Keratinocyte (primary cell): ENCODE measurements at regions not wholly inside any gene's neighbourhood (a gene's known extent, or its start where the extent isn't known, plus 50 kb on each side); places are given as distances from the start of the nearest gene placed in this dataset.

ENCODE experiments used
- DNase-seq: peaks from one replicate; pipeline ENCODE4 v3.0.0-alpha.2; 2011; ENCODE audit warnings: low read depth, missing footprints, low spot score
- FAIRE-seq: peaks from 2 replicates; lab custom pipeline; 2011; peaks lifted over from hg19 to GRCh38; lab: Jason Lieb, UNC
- H2AFZ ChIP-seq: 2 replicates; pipeline ENCODE4 v1.6.0; 2012; ENCODE audit warnings: low read length, control low read depth, inconsistent platforms; ENCODE audit not compliant: control insufficient read depth
- H3K27ac ChIP-seq: 2 replicates; pipeline ENCODE4 v1.5.1; 2011; ENCODE audit warnings: low read length; ENCODE audit not compliant: control insufficient read depth, insufficient read depth
- H3K27me3 ChIP-seq: 3 replicates; pipeline ENCODE4 v1.6.0; 2011; ENCODE audit warnings: low read length; ENCODE audit not compliant: control insufficient read depth, insufficient read depth; ENCODE audit errors: extremely low read depth
- H3K36me3 ChIP-seq, 2 experiments: 2 replicates in 1 of 2; 3 replicates in 1 of 2; pipeline ENCODE4 v1.5.1; 2011; ENCODE audit warnings: low read length in 2 of 2, mild to moderate bottlenecking in 1 of 2; ENCODE audit not compliant: control insufficient read depth in 2 of 2, insufficient read depth in 2 of 2; ENCODE audit errors: extremely low read depth in 1 of 2
- H3K4me1 ChIP-seq: 3 replicates; pipeline ENCODE4 v1.5.1; 2011; ENCODE audit warnings: low read length; ENCODE audit not compliant: control insufficient read depth, insufficient read depth; ENCODE audit errors: extremely low read depth
- H3K4me2 ChIP-seq: 3 replicates; pipeline ENCODE4 v1.6.0; 2011; ENCODE audit warnings: low read depth, low read length; ENCODE audit not compliant: control insufficient read depth, insufficient read depth; ENCODE audit errors: extremely low read depth
- H3K4me3 ChIP-seq, 3 experiments: fragments of 200-600 bp in 1 of 3; sonication (generic) in 1 of 3; 2 replicates in 2 of 3; 3 replicates in 1 of 3; pipeline ENCODE4 v1.5.1; 2011 to 2016; ENCODE audit warnings: low read length in 3 of 3, mild to moderate bottlenecking in 3 of 3, control low read depth in 2 of 3, inconsistent platforms in 1 of 3, low read depth in 1 of 3, mixed read lengths in 1 of 3, mixed run types in 1 of 3, moderate library complexity in 1 of 3; ENCODE audit not compliant: control insufficient read depth in 2 of 3, insufficient read depth in 2 of 3; ENCODE audit errors: extremely low read depth in 1 of 3
- H3K79me2 ChIP-seq: 2 replicates; pipeline ENCODE4 v1.6.0; 2012; ENCODE audit warnings: low read length; ENCODE audit not compliant: control insufficient read depth, insufficient read depth
- H3K9ac ChIP-seq: 3 replicates; pipeline ENCODE4 v1.6.0; 2011; ENCODE audit warnings: low read length; ENCODE audit not compliant: control insufficient read depth, insufficient read depth; ENCODE audit errors: extremely low read depth
- H3K9me1 ChIP-seq: 3 replicates; pipeline ENCODE4 v1.6.0; 2011; ENCODE audit warnings: low read length; ENCODE audit not compliant: control insufficient read depth, insufficient read depth; ENCODE audit errors: extremely low read depth
- H3K9me3 ChIP-seq: 2 replicates; pipeline ENCODE4 v1.5.1; 2012; ENCODE audit warnings: low read depth, low read length; ENCODE audit not compliant: control insufficient read depth
- H4K20me1 ChIP-seq: 3 replicates; pipeline ENCODE4 v1.6.0; 2011; ENCODE audit warnings: low read length; ENCODE audit not compliant: control insufficient read depth, insufficient read depth; ENCODE audit errors: extremely low read depth
- EZH2 ChIP-seq: IDR thresholded peaks from one replicate; pipeline ENCODE4 v1.6.1; 2012; ENCODE audit warnings: inconsistent platforms, mild to moderate bottlenecking, low read length, moderate library complexity
- dilution Hi-C: fragments of 300-500 bp; cut with MboI; formaldehyde crosslinking; loops from one replicate; pipeline ENCODE4 v1.7.0; 2020; ENCODE audit warnings: low sequenced_read_pairs; ENCODE audit not compliant: extremely low pct_ligation_motif_present
- TF ChIP-seq, protein P1 (sequence below), 3 experiments: IDR thresholded peaks in 1 of 3; conservative IDR thresholded peaks in 1 of 3; optimal IDR thresholded peaks in 1 of 3; 2 replicates in 2 of 3; 3 replicates in 1 of 3; pipeline versions ENCODE3 to v1.5.1; 2011; ENCODE audit warnings: low read length in 3 of 3, mild to moderate bottlenecking in 3 of 3, moderate library complexity in 2 of 3, control low read depth in 1 of 3, inconsistent platforms in 1 of 3; ENCODE audit not compliant: insufficient read depth in 2 of 3; ENCODE audit errors: extremely low read depth in 1 of 3

DNA sequence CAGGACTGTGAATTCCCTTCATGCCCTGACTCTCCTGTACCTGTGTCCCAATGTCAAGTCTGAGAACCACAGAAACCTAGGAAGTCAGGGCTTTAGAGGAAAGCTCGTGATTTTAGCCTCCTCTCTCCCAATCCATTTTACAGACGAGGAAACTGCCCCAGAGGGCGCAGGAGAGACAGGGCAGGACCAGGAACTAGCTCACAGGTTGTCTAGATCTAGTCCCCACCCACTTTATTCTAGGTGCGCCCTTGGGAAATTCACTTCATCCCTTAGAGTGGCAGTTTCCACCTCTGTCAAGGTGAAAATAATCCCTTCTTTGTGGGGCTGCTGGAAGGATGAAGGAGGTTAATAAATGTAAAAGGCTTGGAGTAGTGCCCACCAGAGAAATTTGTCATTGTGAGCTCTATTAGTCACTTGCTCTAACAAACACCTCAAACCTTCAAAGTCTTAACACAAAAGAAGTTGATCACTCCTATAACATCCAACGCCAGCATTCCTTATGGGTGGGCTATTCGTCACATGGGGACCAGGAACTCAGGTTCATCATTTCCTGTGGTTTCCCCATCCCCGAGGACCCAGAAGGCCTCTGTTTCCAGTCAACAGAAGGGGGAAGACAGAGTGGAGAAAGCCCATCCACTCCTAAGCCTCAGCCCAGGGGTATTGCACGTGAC lies 282.3 kb downstream of the XXYLT1 start:
- no peak for DNase-seq
- H4K20me1 ChIP-seq: no peaks in the 10 kb centered on the region
- no peak overlapping the region for H2AFZ ChIP-seq
- H3K27ac ChIP-seq: no peak overlapping the region
- H3K4me2 ChIP-seq: no peak overlapping the region
- no peaks in the 10 kb centered on the region for H3K27me3 ChIP-seq
- dilution Hi-C loops: no loop called here
- H3K4me1 ChIP-seq: peaks cover 17% of the 10 kb centered on the region
- no peaks in the 10 kb centered on the region for H3K36me3 ChIP-seq
- TF ChIP-seq EZH2: no peak
- TF ChIP-seq, protein P1, sequence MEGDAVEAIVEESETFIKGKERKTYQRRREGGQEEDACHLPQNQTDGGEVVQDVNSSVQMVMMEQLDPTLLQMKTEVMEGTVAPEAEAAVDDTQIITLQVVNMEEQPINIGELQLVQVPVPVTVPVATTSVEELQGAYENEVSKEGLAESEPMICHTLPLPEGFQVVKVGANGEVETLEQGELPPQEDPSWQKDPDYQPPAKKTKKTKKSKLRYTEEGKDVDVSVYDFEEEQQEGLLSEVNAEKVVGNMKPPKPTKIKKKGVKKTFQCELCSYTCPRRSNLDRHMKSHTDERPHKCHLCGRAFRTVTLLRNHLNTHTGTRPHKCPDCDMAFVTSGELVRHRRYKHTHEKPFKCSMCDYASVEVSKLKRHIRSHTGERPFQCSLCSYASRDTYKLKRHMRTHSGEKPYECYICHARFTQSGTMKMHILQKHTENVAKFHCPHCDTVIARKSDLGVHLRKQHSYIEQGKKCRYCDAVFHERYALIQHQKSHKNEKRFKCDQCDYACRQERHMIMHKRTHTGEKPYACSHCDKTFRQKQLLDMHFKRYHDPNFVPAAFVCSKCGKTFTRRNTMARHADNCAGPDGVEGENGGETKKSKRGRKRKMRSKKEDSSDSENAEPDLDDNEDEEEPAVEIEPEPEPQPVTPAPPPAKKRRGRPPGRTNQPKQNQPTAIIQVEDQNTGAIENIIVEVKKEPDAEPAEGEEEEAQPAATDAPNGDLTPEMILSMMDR (optimal IDR thresholded peaks at IDR 0.05 in 1 of 3, IDR thresholded peaks at IDR 0.05 in 1 of 3, conservative IDR thresholded peaks at IDR 0.05 in 1 of 3; ENCODE audit: extremely low read depth in 1 of 3, insufficient read depth in 2 of 3, low read length in 3 of 3): no peak
- no peaks in the 10 kb centered on the region for H3K9me3 ChIP-seq
- H3K9ac ChIP-seq: no peak overlapping the region
- no peak for FAIRE-seq
- H3K9me1 ChIP-seq: no peaks in the 10 kb centered on the region
- H3K79me2 ChIP-seq: no peaks in the 10 kb centered on the region
- no peak overlapping the region for H3K4me3 ChIP-seq

DNA sequence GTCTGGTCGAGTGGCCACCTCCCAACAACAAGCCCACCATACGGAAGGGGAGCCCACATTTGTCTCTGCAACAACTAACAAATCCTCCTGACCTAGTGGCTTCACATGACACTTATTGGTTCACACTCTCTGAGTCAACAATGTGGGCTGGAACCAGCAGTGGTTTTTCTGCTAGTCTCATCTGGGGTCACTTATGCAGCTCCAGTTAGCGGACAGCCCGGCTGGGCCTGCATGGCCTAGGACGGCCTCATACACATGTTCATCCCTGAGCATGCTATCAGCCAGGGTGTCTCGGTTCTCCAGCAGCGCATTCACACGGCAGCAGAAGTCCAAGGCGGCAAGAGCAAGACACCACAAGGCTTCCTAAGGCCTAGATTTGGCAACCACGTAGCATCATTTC lies 281.7 kb downstream of the XXYLT1 start:
- H3K4me2 ChIP-seq: no peak overlapping the region
- no peaks in the 10 kb centered on the region for H4K20me1 ChIP-seq
- dilution Hi-C loops: no loop called here

More for the DNA sequence above, 281.7 kb downstream of the XXYLT1 start:
- Histone ChIP-seq H3K27ac (no peak overlapping the region), H3K9me3 (no peaks in the 10 kb centered on the region), H3K36me3 (no peaks in the 10 kb centered on the region), H2AFZ (no peak overlapping the region), H3K9ac (no peak overlapping the region), H3K4me3 (no peak overlapping the region), H3K79me2 (no peaks in the 10 kb centered on the region), H3K27me3 (no peaks in the 10 kb centered on the region), H3K9me1 (no peaks in the 10 kb centered on the region), H3K4me1 (peaks cover 17% of the 10 kb centered on the region)
- DNase-seq (no peak), FAIRE-seq (no peak)
- TF ChIP-seq EZH2: no peak
- TF ChIP-seq, protein P1 (optimal IDR thresholded peaks at IDR 0.05 in 1 of 3, IDR thresholded peaks at IDR 0.05 in 1 of 3, conservative IDR thresholded peaks at IDR 0.05 in 1 of 3; ENCODE audit: extremely low read depth in 1 of 3, insufficient read depth in 2 of 3, low read length in 3 of 3): no peak
